Epithelial cell of proximal tubule (primary cell): ENCODE measurements at regions not wholly inside any gene's neighbourhood (a gene's known extent, or its start where the extent isn't known, plus 50 kb on each side); places are given as distances from the start of the nearest gene placed in this dataset.
"Not testable (repeated sequence)": the region's sequence is repeated elsewhere in the genome, so short reads cannot be mapped to it uniquely, and the experiment has no call there.

Experiments used
- DNase-seq: peaks from one replicate; pipeline ENCODE4 v3.0.0-alpha.2; 2011; ENCODE audit warnings: low read depth
- H3K4me3 ChIP-seq: 2 replicates; pipeline ENCODE4 v1.5.1; 2011; ENCODE audit warnings: low read depth, mild to moderate bottlenecking, low read length
- TF ChIP-seq, protein P1 (sequence below): conservative IDR thresholded peaks from 2 replicates; pipeline ENCODE4 v1.5.1; 2012; ENCODE audit warnings: low read depth, mild to moderate bottlenecking, low read length

DNA sequence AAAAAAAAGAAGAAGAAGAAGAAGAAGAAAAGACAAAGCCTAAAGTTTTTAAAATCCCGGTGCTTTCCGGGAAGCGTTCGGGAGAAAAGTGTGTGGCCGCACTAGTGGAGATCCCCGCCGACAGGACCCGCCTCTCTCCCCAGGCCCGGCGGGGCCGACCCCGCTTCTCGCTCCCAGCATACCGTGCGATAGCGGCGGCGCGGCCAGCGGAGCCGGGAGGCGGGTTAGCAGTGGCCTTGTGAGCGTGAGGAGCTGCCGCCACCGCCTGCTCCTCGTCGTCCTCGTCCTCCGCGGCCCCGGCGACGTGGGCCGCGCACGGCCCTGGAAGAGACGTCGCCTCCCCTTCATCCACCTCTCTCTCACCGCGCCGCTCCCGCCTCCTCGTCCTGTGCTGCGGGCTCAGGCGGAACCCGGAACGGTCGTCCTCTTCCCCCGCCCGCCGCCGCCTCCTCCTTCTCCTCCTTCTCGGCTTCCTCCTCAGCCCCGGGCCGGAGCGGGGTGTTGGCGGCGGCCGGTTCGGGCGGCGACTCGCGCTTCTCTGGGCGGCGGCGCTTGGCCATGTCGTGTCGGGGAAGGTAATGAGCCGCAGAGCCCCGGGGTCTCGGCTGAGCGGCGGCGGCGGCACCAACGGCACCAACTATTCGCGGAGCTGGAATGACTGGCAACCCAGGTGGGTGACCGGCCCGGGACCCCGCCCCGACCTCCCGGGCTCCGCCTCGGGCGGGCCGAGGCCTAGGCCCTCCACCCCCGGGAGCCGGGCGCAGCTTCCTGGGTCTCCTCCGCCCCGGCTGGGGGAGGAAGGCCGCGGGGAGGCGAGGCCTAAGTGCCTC lies 62.6 kb upstream of the CDR2 start:
- not testable (repeated sequence) for DNase-seq
- H3K4me3 ChIP-seq, result peak overlapping the region; percentile 77

DNA sequence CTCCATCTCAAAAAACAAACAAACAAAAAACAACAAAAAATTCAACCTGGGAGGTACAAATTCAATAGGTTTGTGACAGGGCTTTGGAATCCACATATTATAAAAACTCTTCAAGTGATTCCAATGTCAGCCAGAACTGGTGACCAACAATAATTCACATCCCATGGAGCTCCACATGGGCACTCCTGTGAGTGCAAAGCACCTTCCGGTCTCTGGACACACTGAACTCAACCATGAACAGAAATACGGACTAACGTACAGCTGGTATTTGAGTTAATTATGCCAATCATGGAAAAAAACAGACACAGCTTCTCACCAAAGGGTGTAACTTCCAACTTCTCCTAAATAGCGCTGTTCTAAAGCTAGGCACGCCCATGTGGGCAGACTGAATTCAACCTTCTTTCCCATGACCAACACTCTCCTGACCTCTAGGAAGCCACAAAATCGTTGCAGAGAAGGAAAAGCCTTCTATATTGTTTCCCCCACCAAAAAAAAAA lies 62.0 kb upstream of the CDR2 start:
- DNase-seq, result not testable (repeated sequence)
- H3K4me3 ChIP-seq, result peak overlapping the region; percentile 77

DNA sequence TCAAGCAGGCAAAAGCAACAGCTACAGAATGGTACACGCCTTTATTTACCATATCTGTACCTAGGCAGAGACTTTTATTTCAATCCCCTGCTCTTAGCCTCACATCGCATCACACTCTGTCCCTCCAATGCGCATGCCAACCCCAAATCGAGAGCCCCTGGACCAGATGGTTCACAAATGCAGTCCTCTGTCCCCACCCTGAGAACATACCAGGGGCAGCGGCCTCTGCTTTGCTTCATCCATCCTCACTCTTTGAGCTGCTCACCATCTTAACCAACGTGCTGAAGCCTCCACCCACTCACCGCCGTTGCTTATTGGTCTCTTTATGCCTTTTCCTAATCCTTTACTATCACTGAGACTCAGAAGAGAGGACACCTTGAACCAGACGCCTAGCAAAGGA lies 56.9 kb upstream of the CDR2 start:
- not testable (repeated sequence) for DNase-seq, H3K4me3 ChIP-seq

DNA sequence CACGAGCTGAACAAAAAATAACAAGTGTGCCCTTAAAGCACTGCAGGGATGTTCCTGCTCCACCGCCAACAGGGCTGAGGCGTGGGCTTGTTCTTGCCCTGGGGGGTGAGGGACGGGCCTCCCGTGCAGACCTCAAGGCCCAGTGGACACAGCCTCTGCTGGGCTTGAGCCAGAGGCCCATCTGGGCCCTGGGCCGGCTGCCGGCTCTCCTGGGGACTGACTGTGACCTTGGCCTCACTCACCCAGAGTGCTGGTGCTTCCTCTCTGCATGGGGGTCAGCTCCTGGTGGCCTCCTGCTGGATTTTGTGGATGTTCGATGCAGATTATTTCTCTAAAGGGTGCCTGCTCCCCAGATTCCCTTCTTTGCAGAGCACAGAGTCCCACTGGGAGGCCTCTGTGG lies 54.2 kb upstream of the CDR2 start:
- TF ChIP-seq, protein P1, sequence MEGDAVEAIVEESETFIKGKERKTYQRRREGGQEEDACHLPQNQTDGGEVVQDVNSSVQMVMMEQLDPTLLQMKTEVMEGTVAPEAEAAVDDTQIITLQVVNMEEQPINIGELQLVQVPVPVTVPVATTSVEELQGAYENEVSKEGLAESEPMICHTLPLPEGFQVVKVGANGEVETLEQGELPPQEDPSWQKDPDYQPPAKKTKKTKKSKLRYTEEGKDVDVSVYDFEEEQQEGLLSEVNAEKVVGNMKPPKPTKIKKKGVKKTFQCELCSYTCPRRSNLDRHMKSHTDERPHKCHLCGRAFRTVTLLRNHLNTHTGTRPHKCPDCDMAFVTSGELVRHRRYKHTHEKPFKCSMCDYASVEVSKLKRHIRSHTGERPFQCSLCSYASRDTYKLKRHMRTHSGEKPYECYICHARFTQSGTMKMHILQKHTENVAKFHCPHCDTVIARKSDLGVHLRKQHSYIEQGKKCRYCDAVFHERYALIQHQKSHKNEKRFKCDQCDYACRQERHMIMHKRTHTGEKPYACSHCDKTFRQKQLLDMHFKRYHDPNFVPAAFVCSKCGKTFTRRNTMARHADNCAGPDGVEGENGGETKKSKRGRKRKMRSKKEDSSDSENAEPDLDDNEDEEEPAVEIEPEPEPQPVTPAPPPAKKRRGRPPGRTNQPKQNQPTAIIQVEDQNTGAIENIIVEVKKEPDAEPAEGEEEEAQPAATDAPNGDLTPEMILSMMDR, result no peak
- no peak overlapping the region for H3K4me3 ChIP-seq
- no peak for DNase-seq

DNA sequence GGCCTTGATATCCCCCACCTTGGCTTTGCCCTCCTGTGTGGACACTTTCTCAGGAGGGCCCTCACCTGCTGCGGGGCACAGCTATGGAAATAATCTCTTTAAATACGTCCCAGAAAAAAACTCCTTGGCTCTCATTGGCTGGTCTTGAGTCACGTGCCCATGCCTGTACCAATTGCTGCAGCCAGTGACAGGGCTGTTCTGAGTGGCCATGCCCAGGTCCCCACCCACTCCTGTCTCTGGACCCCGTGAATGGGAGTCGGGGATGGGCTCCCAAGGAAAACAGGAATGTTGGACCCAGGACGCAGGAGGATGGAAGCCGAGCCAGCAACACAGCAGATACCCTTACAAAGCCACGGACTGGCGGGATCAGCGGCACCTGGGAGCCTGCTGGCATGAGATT lies 53.1 kb upstream of the CDR2 start:
- TF ChIP-seq, protein P1, result no peak
- DNase-seq, result no peak
- no peak overlapping the region for H3K4me3 ChIP-seq

DNA sequence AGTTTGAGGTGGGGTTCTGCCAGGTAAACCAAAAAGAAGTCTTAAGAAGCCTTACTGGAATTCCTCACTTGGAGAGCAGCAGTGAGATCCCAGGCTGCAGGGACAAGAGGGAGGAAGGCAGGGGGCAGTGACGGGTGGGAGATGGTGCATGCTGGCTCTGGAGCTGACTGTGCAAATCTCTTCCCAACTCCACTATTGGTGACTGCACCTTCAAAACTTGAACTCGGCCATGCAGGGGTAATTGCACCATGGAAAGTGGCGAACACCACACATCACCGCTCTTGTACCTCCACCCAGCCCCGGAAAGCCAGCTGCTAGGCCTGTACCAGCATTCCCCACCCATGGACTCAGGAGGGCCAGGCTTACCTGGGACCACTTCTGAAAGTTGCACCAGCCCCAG lies 51.4 kb upstream of the CDR2 start:
- TF ChIP-seq, protein P1, result no peak
- no peak overlapping the region for H3K4me3 ChIP-seq
- DNase-seq, result no peak

DNA sequence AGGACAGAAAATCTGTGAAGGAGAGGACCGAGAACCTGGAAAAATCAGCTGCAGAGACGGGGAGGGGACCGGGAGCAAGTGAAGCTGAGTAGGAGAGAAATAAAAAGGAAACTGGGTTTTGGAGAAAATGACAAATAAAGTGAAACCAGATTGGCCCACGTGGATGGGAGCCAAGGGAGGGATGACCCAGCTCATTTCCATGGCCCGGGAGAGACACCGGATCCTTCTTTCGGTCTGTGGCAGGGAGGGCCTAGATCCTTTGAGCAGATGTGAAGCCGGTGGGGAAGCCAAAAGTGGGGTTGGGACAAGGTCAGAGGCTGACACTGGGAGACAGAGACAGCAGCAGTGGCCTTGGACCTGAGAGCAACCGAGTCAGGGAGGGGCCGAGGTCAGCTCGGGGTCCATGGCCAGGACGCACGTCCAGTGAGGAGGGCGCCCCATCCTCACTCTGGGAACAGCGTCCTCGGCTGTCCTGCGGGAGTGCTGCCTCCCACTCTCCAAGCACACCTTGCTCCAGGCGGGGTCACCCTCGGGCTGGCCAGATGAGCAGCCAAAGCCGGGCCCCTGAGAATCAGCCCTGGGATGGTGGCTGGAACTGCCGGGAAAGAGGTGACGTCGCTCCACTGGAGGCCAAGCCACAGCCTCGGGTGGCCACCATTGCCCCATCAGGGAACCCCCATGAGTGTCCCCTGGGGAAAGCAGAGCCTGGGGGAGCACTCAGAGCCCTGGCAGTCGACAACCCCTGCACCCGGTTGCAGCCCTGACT lies 50.8 kb upstream of the CDR2 start:
- TF ChIP-seq, protein P1, result no peak
- H3K4me3 ChIP-seq, result no peak overlapping the region
- DNase-seq, result no peak

DNA sequence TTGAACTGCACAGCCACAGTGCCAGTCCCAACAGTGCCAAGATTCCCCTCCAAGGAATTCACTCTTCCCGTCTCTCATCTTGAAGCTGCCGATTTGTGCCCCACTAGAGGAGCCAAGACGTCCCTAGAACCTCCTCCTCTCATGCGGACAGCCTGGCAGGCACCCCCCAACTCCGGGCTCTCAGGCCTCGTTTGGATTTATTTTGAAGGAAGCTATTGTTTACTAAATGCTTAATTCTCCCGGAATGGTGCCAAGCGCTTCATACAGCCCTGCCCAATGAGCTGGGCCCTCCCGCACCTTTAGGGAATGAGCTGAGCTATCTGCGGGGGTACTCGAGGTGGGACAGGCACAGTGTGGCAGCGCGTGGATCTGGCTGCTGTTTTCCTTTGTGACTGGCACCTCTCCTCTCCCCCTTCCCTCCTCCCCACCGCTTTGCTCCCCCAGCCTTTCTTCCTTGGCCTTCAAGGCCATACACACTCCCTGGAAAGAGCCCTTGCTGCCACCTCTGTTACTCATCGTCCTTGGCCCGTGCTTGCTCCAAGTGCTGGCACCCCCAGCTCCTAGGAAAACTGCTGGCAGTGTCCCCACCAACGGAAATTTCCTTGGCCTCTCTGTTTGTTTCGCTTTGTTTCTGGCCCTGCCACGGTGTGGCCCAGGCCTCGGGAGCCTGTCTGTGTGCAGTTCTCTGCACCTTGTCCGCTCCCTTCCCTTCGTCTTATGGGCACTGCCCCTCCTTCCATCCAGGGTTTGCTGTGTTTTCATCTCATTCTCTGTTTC lies 49.9 kb upstream of the CDR2 start:
- no peak for DNase-seq
- TF ChIP-seq, protein P1, result no peak
- no peak overlapping the region for H3K4me3 ChIP-seq
